ENCODE measurements at regions not wholly inside any gene's neighbourhood (a gene's known extent, or its start where the extent isn't known, plus 50 kb on each side); places are given as distances from the start of the nearest gene placed in this dataset.
"Not testable (repeated sequence)": the region's sequence is repeated elsewhere in the genome, so short reads cannot be mapped to it uniquely, and the experiment has no call there.

DNA sequence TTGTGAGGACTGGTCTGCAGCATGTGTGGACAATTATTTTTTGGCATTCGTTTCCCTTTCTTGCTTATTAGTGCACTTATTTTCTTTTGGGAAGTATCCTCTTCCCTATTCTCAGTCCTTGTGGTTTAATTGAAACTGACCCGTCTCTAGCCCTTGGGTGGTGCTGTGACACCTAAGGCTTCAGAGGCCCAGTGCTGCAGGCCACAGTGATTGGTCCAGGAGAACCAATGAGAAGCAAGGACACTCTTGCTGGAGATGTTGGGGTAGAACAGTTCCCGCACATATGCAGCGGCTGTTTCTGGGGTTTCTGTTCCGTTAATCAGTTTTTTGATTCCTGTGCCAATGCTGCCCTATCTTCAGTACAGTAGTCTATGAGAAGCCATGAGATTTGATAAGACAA is 195.3 kb downstream of the IL20RB start:
- TF ChIP-seq, protein P1, sequence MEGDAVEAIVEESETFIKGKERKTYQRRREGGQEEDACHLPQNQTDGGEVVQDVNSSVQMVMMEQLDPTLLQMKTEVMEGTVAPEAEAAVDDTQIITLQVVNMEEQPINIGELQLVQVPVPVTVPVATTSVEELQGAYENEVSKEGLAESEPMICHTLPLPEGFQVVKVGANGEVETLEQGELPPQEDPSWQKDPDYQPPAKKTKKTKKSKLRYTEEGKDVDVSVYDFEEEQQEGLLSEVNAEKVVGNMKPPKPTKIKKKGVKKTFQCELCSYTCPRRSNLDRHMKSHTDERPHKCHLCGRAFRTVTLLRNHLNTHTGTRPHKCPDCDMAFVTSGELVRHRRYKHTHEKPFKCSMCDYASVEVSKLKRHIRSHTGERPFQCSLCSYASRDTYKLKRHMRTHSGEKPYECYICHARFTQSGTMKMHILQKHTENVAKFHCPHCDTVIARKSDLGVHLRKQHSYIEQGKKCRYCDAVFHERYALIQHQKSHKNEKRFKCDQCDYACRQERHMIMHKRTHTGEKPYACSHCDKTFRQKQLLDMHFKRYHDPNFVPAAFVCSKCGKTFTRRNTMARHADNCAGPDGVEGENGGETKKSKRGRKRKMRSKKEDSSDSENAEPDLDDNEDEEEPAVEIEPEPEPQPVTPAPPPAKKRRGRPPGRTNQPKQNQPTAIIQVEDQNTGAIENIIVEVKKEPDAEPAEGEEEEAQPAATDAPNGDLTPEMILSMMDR (IDR thresholded peaks at IDR 0.05), result not testable (repeated sequence)
- not testable (repeated sequence) for TF ChIP-seq POLR2A (IDR thresholded peaks at IDR 0.05; ENCODE audit: low read length); CHD4 (IDR thresholded peaks at IDR 0.05; ENCODE audit: borderline replicate concordance); NFE2L2 (conservative IDR thresholded peaks at IDR 0.05; ENCODE audit: low read length); EHMT2 (IDR thresholded peaks at IDR 0.05; ENCODE audit: low read depth); KDM5A (IDR thresholded peaks at IDR 0.05); SREBF2 (IDR thresholded peaks at IDR 0.05); ESRRA (IDR thresholded peaks at IDR 0.05; ENCODE audit: borderline replicate concordance, low read length); RAD21 (conservative IDR thresholded peaks at IDR 0.05 in 1 of 2, IDR thresholded peaks at IDR 0.05 in 1 of 2)
- TF ChIP-seq, protein P2, sequence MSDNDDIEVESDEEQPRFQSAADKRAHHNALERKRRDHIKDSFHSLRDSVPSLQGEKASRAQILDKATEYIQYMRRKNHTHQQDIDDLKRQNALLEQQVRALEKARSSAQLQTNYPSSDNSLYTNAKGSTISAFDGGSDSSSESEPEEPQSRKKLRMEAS (IDR thresholded peaks at IDR 0.05), result not testable (repeated sequence)
- TF ChIP-seq, protein P3, sequence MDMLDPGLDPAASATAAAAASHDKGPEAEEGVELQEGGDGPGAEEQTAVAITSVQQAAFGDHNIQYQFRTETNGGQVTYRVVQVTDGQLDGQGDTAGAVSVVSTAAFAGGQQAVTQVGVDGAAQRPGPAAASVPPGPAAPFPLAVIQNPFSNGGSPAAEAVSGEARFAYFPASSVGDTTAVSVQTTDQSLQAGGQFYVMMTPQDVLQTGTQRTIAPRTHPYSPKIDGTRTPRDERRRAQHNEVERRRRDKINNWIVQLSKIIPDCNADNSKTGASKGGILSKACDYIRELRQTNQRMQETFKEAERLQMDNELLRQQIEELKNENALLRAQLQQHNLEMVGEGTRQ (IDR thresholded peaks at IDR 0.05), result not testable (repeated sequence)

Measured in A549 (cell line).